Erythroblast (primary cell): ENCODE measurements at regions not wholly inside any gene's neighbourhood (a gene's known extent, or its start where the extent isn't known, plus 50 kb on each side); places are given as distances from the start of the nearest gene placed in this dataset.

Source experiments
- GATA1 ChIP-seq: IDR thresholded peaks from 2 replicates; pipeline ENCODE4 v1.6.1; 2011; ENCODE audit warnings: low read depth, mild to moderate bottlenecking, control low read depth, low read length, moderate library complexity
- POLR2A ChIP-seq: IDR thresholded peaks from 2 replicates; pipeline ENCODE4 v1.6.1; 2011; ENCODE audit warnings: mild to moderate bottlenecking, low read length

- TF ChIP-seq POLR2A (no peak), GATA1 (no peak)
Measured at GRCh38 chr1:60141276-60141675, 67.7 kb upstream of the C1orf87 start.
